OCI-LY3 (cell line): ENCODE measurements at regions not wholly inside any gene's neighbourhood (a gene's known extent, or its start where the extent isn't known, plus 50 kb on each side); places are given as distances from the start of the nearest gene placed in this dataset.

ENCODE experiments used
- CTCF ChIP-seq: fragments of 200-600, 300-600 bp; sonication (generic); IDR thresholded peaks from 2 replicates; pipeline ENCODE4 v1.5.1; 2014; ENCODE audit warnings: antibody characterized with exemption, low read length, low read depth
- EZH2phosphoT487 ChIP-seq: fragments of 200-600 bp; shearing (Covaris generic); IDR thresholded peaks from 2 replicates; pipeline ENCODE4 v1.6.1; 2018; ENCODE audit warnings: antibody characterized with exemption, mixed run types, low read depth

GRCh38 chr3:107973152-107973551, 117.7 kb downstream of the CD47 start:
- TF ChIP-seq CTCF (no peak), EZH2phosphoT487 (no peak)
